ENCODE measurements at regions not wholly inside any gene's neighbourhood (a gene's known extent, or its start where the extent isn't known, plus 50 kb on each side); places are given as distances from the start of the nearest gene placed in this dataset.

GRCh38 chr13:50149214-50149613, 134.0 kb downstream of the KCNRG start:
- no peak for DNase-seq (ENCODE audit: extremely low spot score, unreplicated experiment)
- Mint-ChIP-seq H3K27ac (ENCODE audit: unreplicated experiment) (no peak overlapping the region), H3K27me3 (ENCODE audit: unreplicated experiment) (no peaks in the 10 kb centered on the region), H3K4me3 (ENCODE audit: unreplicated experiment) (no peak overlapping the region), H3K4me1 (ENCODE audit: unreplicated experiment) (peaks cover 24% of the 10 kb centered on the region), H3K9me3 (ENCODE audit: unreplicated experiment) (no peaks in the 10 kb centered on the region), H3K36me3 (ENCODE audit: unreplicated experiment) (no peaks in the 10 kb centered on the region)
- TF ChIP-seq CTCF (IDR thresholded peaks at IDR 0.05) = no peak

GRCh38 chr13:50149932-50150331, 134.7 kb downstream of the KCNRG start:
- TF ChIP-seq CTCF (IDR thresholded peaks at IDR 0.05) = no peak
- Mint-ChIP-seq H3K4me1 (ENCODE audit: unreplicated experiment) (peaks cover 17% of the 10 kb centered on the region), H3K27ac (ENCODE audit: unreplicated experiment) (no peak overlapping the region), H3K27me3 (ENCODE audit: unreplicated experiment) (no peaks in the 10 kb centered on the region), H3K36me3 (ENCODE audit: unreplicated experiment) (no peaks in the 10 kb centered on the region), H3K4me3 (ENCODE audit: unreplicated experiment) (no peak overlapping the region), H3K9me3 (ENCODE audit: unreplicated experiment) (no peaks in the 10 kb centered on the region)
- DNase-seq (ENCODE audit: extremely low spot score, unreplicated experiment) = no peak

- Mint-ChIP-seq H3K4me1 (ENCODE audit: unreplicated experiment) (peaks cover 17% of the 10 kb centered on the region), H3K4me3 (ENCODE audit: unreplicated experiment) (no peak overlapping the region), H3K27ac (ENCODE audit: unreplicated experiment) (peak overlapping the region; percentile 27), H3K9me3 (ENCODE audit: unreplicated experiment) (no peaks in the 10 kb centered on the region), H3K36me3 (ENCODE audit: unreplicated experiment) (no peaks in the 10 kb centered on the region), H3K27me3 (ENCODE audit: unreplicated experiment) (no peaks in the 10 kb centered on the region)
- TF ChIP-seq CTCF (IDR thresholded peaks at IDR 0.05) = no peak
- DNase-seq (ENCODE audit: extremely low spot score, unreplicated experiment) = no peak
Observed at GRCh38 chr13:50152224-50152623, 137.0 kb downstream of the KCNRG start.

GRCh38 chr13:50152655-50153309, 137.5 kb downstream of the KCNRG start:
- DNase-seq (ENCODE audit: extremely low spot score, unreplicated experiment) = no peak
- Mint-ChIP-seq H3K9me3 (ENCODE audit: unreplicated experiment) (no peaks in the 10 kb centered on the region), H3K27me3 (ENCODE audit: unreplicated experiment) (no peaks in the 10 kb centered on the region), H3K4me1 (ENCODE audit: unreplicated experiment) (peaks cover 17% of the 10 kb centered on the region), H3K4me3 (ENCODE audit: unreplicated experiment) (no peak overlapping the region), H3K27ac (ENCODE audit: unreplicated experiment) (no peak overlapping the region), H3K36me3 (ENCODE audit: unreplicated experiment) (no peaks in the 10 kb centered on the region)
- TF ChIP-seq CTCF (IDR thresholded peaks at IDR 0.05) = no peak

GRCh38 chr13:50153401-50153800, 138.2 kb downstream of the KCNRG start:
- no peaks in the 10 kb centered on the region for H3K36me3 Mint-ChIP-seq (ENCODE audit: unreplicated experiment)
- H3K27me3 Mint-ChIP-seq (ENCODE audit: unreplicated experiment) = no peaks in the 10 kb centered on the region
- H3K9me3 Mint-ChIP-seq (ENCODE audit: unreplicated experiment) = no peaks in the 10 kb centered on the region
- DNase-seq (ENCODE audit: extremely low spot score, unreplicated experiment) = no peak
- H3K27ac Mint-ChIP-seq (ENCODE audit: unreplicated experiment) = no peak overlapping the region
- peaks cover 19% of the 10 kb centered on the region for H3K4me1 Mint-ChIP-seq (ENCODE audit: unreplicated experiment)
- no peak overlapping the region for H3K4me3 Mint-ChIP-seq (ENCODE audit: unreplicated experiment)
- no peak for TF ChIP-seq CTCF (IDR thresholded peaks at IDR 0.05)
